Psoas muscle (tissue), 7 donors: ENCODE measurements at regions not wholly inside any gene's neighbourhood (a gene's known extent, or its start where the extent isn't known, plus 50 kb on each side); places are given as distances from the start of the nearest gene placed in this dataset.

Experiments
- ATAC-seq, 4 donors: fragments of 200-7000 bp; cut with Tn5 transposase; one replicate each; pipeline ENCODE4 v1.9.1; 2020; ENCODE audit warnings: moderate library complexity in 3 of 4, mild to moderate bottlenecking in 2 of 4
- DNase-seq, 2 donors: peaks; one replicate each; pipeline ENCODE4 v3.0.0-alpha.2; 2020
- H3K27ac ChIP-seq: fragments of 200-600 bp; one replicate; pipeline ENCODE4 v1.8.0; 2022
- H3K27me3 ChIP-seq, 3 donors: fragments of 200-600 bp in 1 of 3; one replicate each; pipeline versions ENCODE4 v1.6.1 to v1.8.0; 2013 to 2022; ENCODE audit warnings: low read length in 2 of 3, mild to moderate bottlenecking in 2 of 3, moderate library complexity in 1 of 3; ENCODE audit not compliant: insufficient read depth in 3 of 3
- H3K36me3 ChIP-seq, 2 donors: fragments of 200-600 bp in 1 of 2; one replicate each; pipeline versions ENCODE4 v1.6.1 to v1.8.0; 2013 to 2022; ENCODE audit warnings: low read depth in 1 of 2, mild to moderate bottlenecking in 1 of 2, moderate library complexity in 1 of 2; ENCODE audit not compliant: insufficient read depth in 1 of 2
- H3K4me1 ChIP-seq: fragments of 200-600 bp; one replicate; pipeline ENCODE4 v1.8.0; 2022
- H3K4me3 ChIP-seq: fragments of 200-600 bp; one replicate; pipeline ENCODE4 v1.8.0; 2022; ENCODE audit warnings: mild to moderate bottlenecking
- H3K9me3 ChIP-seq: fragments of 200-600 bp; one replicate; pipeline ENCODE4 v1.8.0; 2022
- WGBS, 3 donors: extraction: QIAGEN DNeasy Blood & Tissue Kit; methylation state at CpG; one replicate each; pipeline versions ENCODE4 v1.1.6 to v1.1.7; 2013; 5-methylcytosine and 5-hydroxymethylcytosine counted together
- intact Hi-C, 2 donors: fragments of 100-400 bp; cut with DNase I; formaldehyde crosslinking; loops; one replicate each; pipeline versions ENCODE4 v1.11.0 to v1.14.2; 2022
- TF ChIP-seq, protein P1 (sequence below): fragments of 200-600 bp; IDR thresholded peaks from one replicate; pipeline ENCODE4 v1.8.0; 2022; ENCODE audit warnings: antibody characterized with exemption
- donor health status: healthy with polysubstance abuse.
- donor health status: DM: no; HTN: no; CAD: no; lungs with moderate emphysema.
- donor health status: Bipolar disorder and iron deficiency.
- donor health status: healthy.
- donor health status: DM: yes; HTN: yes; CAD: no.
- donor health status: DM: no; HTN: no; CAD: no.
- donor health status: DM: yes; HTN: yes; CAD: no.

DNA sequence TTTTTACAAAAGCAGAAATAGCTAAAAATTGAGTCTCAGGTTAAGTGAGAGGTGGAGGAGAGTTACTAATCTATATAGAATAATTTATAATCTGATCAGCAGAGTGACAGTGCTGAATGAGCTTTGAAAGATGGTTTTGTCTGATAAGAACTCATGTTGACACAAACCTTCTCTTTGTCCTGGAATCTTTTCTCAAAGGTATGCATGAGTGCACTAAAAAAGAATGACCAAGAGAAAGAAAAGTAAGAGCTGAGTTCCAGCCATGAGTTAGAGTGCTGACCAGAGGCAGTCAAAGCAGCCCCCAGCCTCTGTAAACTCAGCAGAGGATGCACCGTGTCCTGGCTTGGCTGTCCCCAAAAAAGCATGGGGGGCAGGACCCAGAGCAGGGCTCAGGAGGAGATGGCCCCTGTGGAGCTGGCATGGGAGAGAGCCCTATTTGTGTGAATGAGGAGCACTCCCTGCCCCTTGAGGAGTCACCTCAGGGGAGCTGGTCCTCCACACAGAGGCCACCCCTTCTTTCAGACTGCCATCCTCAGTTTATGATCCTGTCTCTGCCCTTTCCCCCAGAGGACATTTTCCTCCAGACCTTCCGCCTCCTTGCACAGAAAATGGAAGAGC is 129.8 kb downstream of the SEC23A start:
- TF ChIP-seq, protein P1, sequence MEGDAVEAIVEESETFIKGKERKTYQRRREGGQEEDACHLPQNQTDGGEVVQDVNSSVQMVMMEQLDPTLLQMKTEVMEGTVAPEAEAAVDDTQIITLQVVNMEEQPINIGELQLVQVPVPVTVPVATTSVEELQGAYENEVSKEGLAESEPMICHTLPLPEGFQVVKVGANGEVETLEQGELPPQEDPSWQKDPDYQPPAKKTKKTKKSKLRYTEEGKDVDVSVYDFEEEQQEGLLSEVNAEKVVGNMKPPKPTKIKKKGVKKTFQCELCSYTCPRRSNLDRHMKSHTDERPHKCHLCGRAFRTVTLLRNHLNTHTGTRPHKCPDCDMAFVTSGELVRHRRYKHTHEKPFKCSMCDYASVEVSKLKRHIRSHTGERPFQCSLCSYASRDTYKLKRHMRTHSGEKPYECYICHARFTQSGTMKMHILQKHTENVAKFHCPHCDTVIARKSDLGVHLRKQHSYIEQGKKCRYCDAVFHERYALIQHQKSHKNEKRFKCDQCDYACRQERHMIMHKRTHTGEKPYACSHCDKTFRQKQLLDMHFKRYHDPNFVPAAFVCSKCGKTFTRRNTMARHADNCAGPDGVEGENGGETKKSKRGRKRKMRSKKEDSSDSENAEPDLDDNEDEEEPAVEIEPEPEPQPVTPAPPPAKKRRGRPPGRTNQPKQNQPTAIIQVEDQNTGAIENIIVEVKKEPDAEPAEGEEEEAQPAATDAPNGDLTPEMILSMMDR = no peak
- no peak for ATAC-seq
- H3K27ac ChIP-seq = no peak overlapping the region
- H3K4me1 ChIP-seq = no peaks in the 10 kb centered on the region
- intact Hi-C loops = no loop called here
- H3K27me3 ChIP-seq = no peaks in the 10 kb centered on the region
- DNase-seq = no peak
- H3K9me3 ChIP-seq = no peaks in the 10 kb centered on the region
- H3K4me3 ChIP-seq = no peak overlapping the region
- WGBS, 3 donors = 78 to 82% (median 78%) methylated on average over 2 of the region's 2 CpGs
- H3K36me3 ChIP-seq = no peaks in the 10 kb centered on the region

DNA sequence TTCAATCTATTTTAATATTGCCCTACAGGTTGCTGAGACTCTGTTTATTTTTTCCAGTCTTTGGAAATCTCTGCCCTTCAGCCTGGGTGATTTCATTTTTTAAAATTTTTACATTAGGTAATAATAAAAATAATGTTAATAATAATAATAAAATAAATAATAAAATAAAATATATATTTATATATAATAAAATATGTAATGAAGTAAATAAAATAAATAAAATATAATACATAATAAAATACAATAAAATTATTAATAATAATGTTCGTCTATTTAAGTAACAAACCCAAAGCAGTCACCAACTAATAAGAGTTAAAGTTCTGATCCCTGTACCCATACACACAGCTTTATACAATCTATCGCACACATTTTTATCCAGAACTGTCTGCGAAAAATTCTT is 130.5 kb downstream of the SEC23A start:
- H3K27ac ChIP-seq = no peak overlapping the region
- no peak for ATAC-seq
- H3K27me3 ChIP-seq = no peaks in the 10 kb centered on the region
- 95 to 97% (median 96%) methylated on average over 3 of the region's 3 CpGs for WGBS, 3 donors
- H3K36me3 ChIP-seq = no peaks in the 10 kb centered on the region
- no peaks in the 10 kb centered on the region for H3K4me1 ChIP-seq
- TF ChIP-seq, protein P1 = no peak
- no peak for DNase-seq
- H3K4me3 ChIP-seq = no peak overlapping the region
- intact Hi-C loops = no loop called here
- no peaks in the 10 kb centered on the region for H3K9me3 ChIP-seq

DNA sequence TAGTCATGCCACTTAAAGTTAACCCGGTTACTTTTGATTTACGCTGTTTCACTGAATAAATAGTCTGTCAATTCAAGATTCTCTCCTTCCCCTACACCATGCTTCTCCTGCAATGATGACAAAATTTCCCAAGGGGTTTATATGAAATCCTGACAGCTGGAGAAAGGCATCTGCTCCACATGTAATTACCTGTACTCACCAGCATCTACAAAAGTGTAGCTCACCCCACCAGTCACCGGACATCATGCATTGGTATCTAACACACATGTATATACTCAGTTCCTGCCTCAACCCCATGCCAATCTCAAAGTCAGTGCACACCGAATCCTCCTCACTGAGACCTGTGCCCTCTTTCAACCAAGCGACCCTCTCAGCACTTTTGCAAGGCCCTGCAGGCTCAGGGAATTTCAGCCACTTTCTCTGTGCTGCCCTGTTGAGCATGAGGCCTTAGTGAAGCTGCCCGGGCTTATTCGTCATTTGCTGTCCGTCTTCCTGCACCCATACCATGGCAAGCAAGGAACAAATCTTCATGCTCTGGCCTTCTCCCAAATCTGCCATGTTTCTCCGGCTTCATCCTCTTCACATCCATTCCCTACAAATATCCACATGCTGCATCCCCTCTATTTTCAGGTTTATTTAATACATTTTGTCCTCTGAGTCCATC is 131.6 kb downstream of the SEC23A start:
- H3K27ac ChIP-seq = no peak overlapping the region
- no peaks in the 10 kb centered on the region for H3K27me3 ChIP-seq
- no peak overlapping the region for H3K4me3 ChIP-seq
- H3K36me3 ChIP-seq = no peaks in the 10 kb centered on the region
- TF ChIP-seq, protein P1 = no peak
- 80 to 87% (median 80%) methylated on average over 9 of the region's 9 CpGs for WGBS, 3 donors
- H3K9me3 ChIP-seq = no peaks in the 10 kb centered on the region
- ATAC-seq = no peak
- H3K4me1 ChIP-seq = no peaks in the 10 kb centered on the region
- intact Hi-C loops = no loop called here
- DNase-seq = no peak

DNA sequence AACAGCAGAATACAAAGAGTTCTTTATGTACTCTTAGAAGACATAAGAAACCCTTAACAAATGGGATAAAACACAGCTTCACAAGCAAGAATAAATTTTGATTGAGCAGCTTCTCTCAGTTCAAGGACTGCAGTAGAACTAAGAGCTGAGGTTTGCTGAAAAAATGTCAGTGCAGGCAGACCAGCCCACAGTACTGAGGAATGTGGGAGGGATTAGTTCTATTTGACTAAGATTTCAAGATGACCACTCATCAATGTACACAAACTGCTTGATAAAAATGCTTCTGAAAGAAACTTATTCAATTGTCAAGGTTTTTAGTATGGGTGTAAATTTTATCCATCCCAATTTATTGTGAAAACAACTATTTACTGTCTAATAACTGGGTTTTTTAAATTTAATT is 138.4 kb downstream of the SEC23A start:
- Histone ChIP-seq H3K4me1 (no peaks in the 10 kb centered on the region), H3K27me3 (no peaks in the 10 kb centered on the region), H3K27ac (no peak overlapping the region), H3K36me3 (no peaks in the 10 kb centered on the region), H3K4me3 (no peak overlapping the region), H3K9me3 (no peaks in the 10 kb centered on the region)
- intact Hi-C loops = no loop called here
- ATAC-seq (no peak), DNase-seq (no peak)
- TF ChIP-seq, protein P1 = no peak
